ENCODE measurements at regions not wholly inside any gene's neighbourhood (a gene's known extent, or its start where the extent isn't known, plus 50 kb on each side); places are given as distances from the start of the nearest gene placed in this dataset.

- no peak overlapping the region for H3K27ac Mint-ChIP-seq
- CTCF ChIA-PET: no interaction called here
Observed at GRCh38 chr16:52855463-52855862, 197.2 kb downstream of the CHD9NB start.

GRCh38 chr16:52852978-52853377, 199.7 kb downstream of the CHD9NB start:
- CTCF ChIA-PET: no interaction called here
- Mint-ChIP-seq H3K27me3 (no peaks in the 10 kb centered on the region), H3K4me3 (no peak overlapping the region), H3K36me3 (ENCODE audit: low read depth) (no peaks in the 10 kb centered on the region), H3K4me1 (no peaks in the 10 kb centered on the region), H3K27ac (no peak overlapping the region), H3K9me3 (peaks cover 5% of the 10 kb centered on the region)
- DNase-seq: no peak
- POLR2A ChIA-PET: no interaction called here

More at GRCh38 chr16:52855463-52855862, 197.2 kb downstream of the CHD9NB start:
- H3K4me1 Mint-ChIP-seq: no peaks in the 10 kb centered on the region
- no peak for DNase-seq
- no peaks in the 10 kb centered on the region for H3K36me3 Mint-ChIP-seq (ENCODE audit: low read depth)
- no peaks in the 10 kb centered on the region for H3K27me3 Mint-ChIP-seq
- no peak overlapping the region for H3K4me3 Mint-ChIP-seq
- peaks cover 5% of the 10 kb centered on the region for H3K9me3 Mint-ChIP-seq
- POLR2A ChIA-PET: no interaction called here

GRCh38 chr16:52851211-52851740, 201.4 kb downstream of the CHD9NB start:
- Mint-ChIP-seq H3K4me3 (no peak overlapping the region), H3K27ac (no peak overlapping the region), H3K4me1 (no peaks in the 10 kb centered on the region), H3K9me3 (peaks cover 5% of the 10 kb centered on the region), H3K27me3 (no peaks in the 10 kb centered on the region), H3K36me3 (ENCODE audit: low read depth) (no peaks in the 10 kb centered on the region)
- no peak for DNase-seq
- CTCF ChIA-PET: no interaction called here
- POLR2A ChIA-PET: no interaction called here

- no peak for DNase-seq
- POLR2A ChIA-PET: no interaction called here
Observed at GRCh38 chr16:52843381-52843780, 209.3 kb downstream of the CHD9NB start.

GRCh38 chr16:52837251-52837650, 215.4 kb downstream of the CHD9NB start:
- no peak overlapping the region for H3K4me3 Mint-ChIP-seq
- no peaks in the 10 kb centered on the region for H3K27me3 Mint-ChIP-seq
- no peak for DNase-seq
- H3K27ac Mint-ChIP-seq: no peak overlapping the region
- ChIA-PET POLR2A (no interaction called here), CTCF (no interaction called here)
- no peaks in the 10 kb centered on the region for H3K9me3 Mint-ChIP-seq
- no peaks in the 10 kb centered on the region for H3K4me1 Mint-ChIP-seq
- no peaks in the 10 kb centered on the region for H3K36me3 Mint-ChIP-seq (ENCODE audit: low read depth)

More at GRCh38 chr16:52843381-52843780, 209.3 kb downstream of the CHD9NB start:
- Mint-ChIP-seq H3K27ac (no peak overlapping the region), H3K9me3 (peaks cover 2% of the 10 kb centered on the region), H3K27me3 (no peaks in the 10 kb centered on the region), H3K4me1 (no peaks in the 10 kb centered on the region), H3K4me3 (no peak overlapping the region), H3K36me3 (ENCODE audit: low read depth) (no peaks in the 10 kb centered on the region)
- CTCF ChIA-PET: interaction anchor here (0.6 kb wide), 1 partner anchor 174 kb away, joined by 3 read pairs; no protein-coding TSS in a partner anchor

GRCh38 chr16:52834736-52835465, 217.8 kb downstream of the CHD9NB start:
- ChIA-PET POLR2A (no interaction called here), CTCF (no interaction called here)
- H3K27me3 Mint-ChIP-seq: no peaks in the 10 kb centered on the region
- DNase-seq: no peak
- H3K4me3 Mint-ChIP-seq: no peak overlapping the region
- no peak overlapping the region for H3K27ac Mint-ChIP-seq
- H3K4me1 Mint-ChIP-seq: no peaks in the 10 kb centered on the region
- no peaks in the 10 kb centered on the region for H3K36me3 Mint-ChIP-seq (ENCODE audit: low read depth)
- H3K9me3 Mint-ChIP-seq: no peaks in the 10 kb centered on the region

GRCh38 chr16:52832771-52833170, 219.9 kb downstream of the CHD9NB start:
- Mint-ChIP-seq H3K27me3 (no peaks in the 10 kb centered on the region), H3K4me3 (no peak overlapping the region), H3K36me3 (ENCODE audit: low read depth) (no peaks in the 10 kb centered on the region), H3K27ac (no peak overlapping the region), H3K9me3 (no peaks in the 10 kb centered on the region), H3K4me1 (no peaks in the 10 kb centered on the region)
- DNase-seq: no peak
- ChIA-PET CTCF (no interaction called here), POLR2A (no interaction called here)

- Mint-ChIP-seq H3K27ac (no peak overlapping the region), H3K9me3 (no peaks in the 10 kb centered on the region), H3K36me3 (ENCODE audit: low read depth) (no peaks in the 10 kb centered on the region), H3K4me1 (no peaks in the 10 kb centered on the region), H3K4me3 (no peak overlapping the region), H3K27me3 (no peaks in the 10 kb centered on the region)
- CTCF ChIA-PET: no interaction called here
- POLR2A ChIA-PET: no interaction called here
- DNase-seq: no peak
Observed at GRCh38 chr16:52827456-52827855, 225.2 kb downstream of the CHD9NB start.

- ChIA-PET CTCF (no interaction called here), POLR2A (no interaction called here)
- Mint-ChIP-seq H3K36me3 (ENCODE audit: low read depth) (no peaks in the 10 kb centered on the region), H3K4me1 (no peaks in the 10 kb centered on the region), H3K27me3 (no peaks in the 10 kb centered on the region), H3K27ac (no peak overlapping the region), H3K9me3 (no peaks in the 10 kb centered on the region), H3K4me3 (no peak overlapping the region)
- no peak for DNase-seq
Observed at GRCh38 chr16:52825892-52826291, 226.8 kb downstream of the CHD9NB start.

- Mint-ChIP-seq H3K36me3 (ENCODE audit: low read depth) (no peaks in the 10 kb centered on the region), H3K27me3 (no peaks in the 10 kb centered on the region), H3K9me3 (no peaks in the 10 kb centered on the region), H3K27ac (no peak overlapping the region), H3K4me1 (no peaks in the 10 kb centered on the region), H3K4me3 (no peak overlapping the region)
- no peak for DNase-seq
- ChIA-PET POLR2A (no interaction called here), CTCF (no interaction called here)
Observed at GRCh38 chr16:52819808-52820207, 232.9 kb downstream of the CHD9NB start.

- CTCF ChIA-PET: no interaction called here
- Mint-ChIP-seq H3K4me3 (no peak overlapping the region), H3K4me1 (no peaks in the 10 kb centered on the region), H3K27me3 (no peaks in the 10 kb centered on the region), H3K9me3 (no peaks in the 10 kb centered on the region), H3K36me3 (ENCODE audit: low read depth) (no peaks in the 10 kb centered on the region), H3K27ac (no peak overlapping the region)
- POLR2A ChIA-PET: no interaction called here
- no peak for DNase-seq
Observed at GRCh38 chr16:52819405-52819804, 233.3 kb downstream of the CHD9NB start.

- Mint-ChIP-seq H3K9me3 (no peaks in the 10 kb centered on the region), H3K27me3 (no peaks in the 10 kb centered on the region), H3K27ac (no peak overlapping the region), H3K4me3 (no peak overlapping the region), H3K4me1 (no peaks in the 10 kb centered on the region), H3K36me3 (ENCODE audit: low read depth) (no peaks in the 10 kb centered on the region)
- no peak for DNase-seq
- CTCF ChIA-PET: no interaction called here
- POLR2A ChIA-PET: no interaction called here
Observed at GRCh38 chr16:52817696-52818095, 235.0 kb downstream of the CHD9NB start.

- no peaks in the 10 kb centered on the region for H3K4me1 Mint-ChIP-seq
- CTCF ChIA-PET: no interaction called here
- no peak for DNase-seq
Observed at GRCh38 chr16:52816993-52817392, 235.7 kb downstream of the CHD9NB start.

GRCh38 chr16:52812678-52813556, 239.8 kb downstream of the CHD9NB start:
- H3K4me3 Mint-ChIP-seq: no peak overlapping the region
- no peaks in the 10 kb centered on the region for H3K27me3 Mint-ChIP-seq
- H3K9me3 Mint-ChIP-seq: no peaks in the 10 kb centered on the region
- CTCF ChIA-PET: no interaction called here
- no peaks in the 10 kb centered on the region for H3K4me1 Mint-ChIP-seq
- no peak overlapping the region for H3K27ac Mint-ChIP-seq
- POLR2A ChIA-PET: no interaction called here
- no peaks in the 10 kb centered on the region for H3K36me3 Mint-ChIP-seq (ENCODE audit: low read depth)
- DNase-seq: no peak

More at GRCh38 chr16:52816993-52817392, 235.7 kb downstream of the CHD9NB start:
- no peaks in the 10 kb centered on the region for H3K9me3 Mint-ChIP-seq
- POLR2A ChIA-PET: no interaction called here
- H3K27ac Mint-ChIP-seq: no peak overlapping the region
- H3K36me3 Mint-ChIP-seq (ENCODE audit: low read depth): no peaks in the 10 kb centered on the region
- no peaks in the 10 kb centered on the region for H3K27me3 Mint-ChIP-seq
- H3K4me3 Mint-ChIP-seq: no peak overlapping the region

All from activated CD4-positive, alpha-beta memory T cell treated with anti-CD3 and anti-CD28 coated beads, Interleukin-2, amount 10 ng/mL, durations not matched to agents 7 days and 5 days (primary cell).